Glutamatergic neuron (in vitro differentiated cells): ENCODE measurements at regions not wholly inside any gene's neighbourhood (a gene's known extent, or its start where the extent isn't known, plus 50 kb on each side); places are given as distances from the start of the nearest gene placed in this dataset.
"Not testable (repeated sequence)": the region's sequence is repeated elsewhere in the genome, so short reads cannot be mapped to it uniquely, and the experiment has no call there.

Source experiments
- DNase-seq: peaks from one replicate; pipeline ENCODE4 v3.0.0; 2022
- H3K27ac Mint-ChIP-seq: one replicate; pipeline ENCODE4 v1.8.0; 2020; ENCODE audit warnings: mild to moderate bottlenecking, mixed read lengths, inconsistent platforms; ENCODE audit not compliant: unreplicated experiment
- H3K27me3 Mint-ChIP-seq: one replicate; pipeline ENCODE4 v1.8.0; 2020; ENCODE audit warnings: mild to moderate bottlenecking, moderate library complexity, mixed read lengths, inconsistent platforms; ENCODE audit not compliant: unreplicated experiment
- H3K36me3 Mint-ChIP-seq: one replicate; pipeline ENCODE4 v1.8.0; 2020; ENCODE audit warnings: mild to moderate bottlenecking, mixed read lengths, inconsistent platforms; ENCODE audit not compliant: unreplicated experiment
- H3K4me1 Mint-ChIP-seq: one replicate; pipeline ENCODE4 v1.8.0; 2020; ENCODE audit warnings: mild to moderate bottlenecking, low read depth, mixed read lengths, inconsistent platforms; ENCODE audit not compliant: unreplicated experiment
- H3K4me3 Mint-ChIP-seq: one replicate; pipeline ENCODE4 v1.8.0; 2020; ENCODE audit warnings: mild to moderate bottlenecking, mixed read lengths, inconsistent platforms; ENCODE audit not compliant: unreplicated experiment
- H3K9me3 Mint-ChIP-seq: one replicate; pipeline ENCODE4 v1.8.0; 2020; ENCODE audit warnings: mild to moderate bottlenecking, moderate library complexity, mixed read lengths, inconsistent platforms; ENCODE audit not compliant: unreplicated experiment
- CTCF ChIP-seq: fragments of 200-600 bp; sonication (generic); IDR thresholded peaks from one replicate; pipeline ENCODE4 v1.5.0; 2021; ENCODE audit not compliant: partially characterized antibody, unreplicated experiment

- not testable (repeated sequence) for H3K9me3 Mint-ChIP-seq, H3K36me3 Mint-ChIP-seq, H3K27me3 Mint-ChIP-seq, H3K4me1 Mint-ChIP-seq, H3K4me3 Mint-ChIP-seq, DNase-seq, H3K27ac Mint-ChIP-seq
These were observed 116.2 kb upstream of the FAM20C start for GRCh38 chr7:76202-76601.

GRCh38 chr7:76829-77395, 115.5 kb upstream of the FAM20C start:
- H3K9me3 Mint-ChIP-seq, H3K27ac Mint-ChIP-seq, H3K4me3 Mint-ChIP-seq, DNase-seq, H3K27me3 Mint-ChIP-seq, H3K36me3 Mint-ChIP-seq: not testable (repeated sequence)
- peaks cover 12% of the 10 kb centered on the region for H3K4me1 Mint-ChIP-seq

DNA sequence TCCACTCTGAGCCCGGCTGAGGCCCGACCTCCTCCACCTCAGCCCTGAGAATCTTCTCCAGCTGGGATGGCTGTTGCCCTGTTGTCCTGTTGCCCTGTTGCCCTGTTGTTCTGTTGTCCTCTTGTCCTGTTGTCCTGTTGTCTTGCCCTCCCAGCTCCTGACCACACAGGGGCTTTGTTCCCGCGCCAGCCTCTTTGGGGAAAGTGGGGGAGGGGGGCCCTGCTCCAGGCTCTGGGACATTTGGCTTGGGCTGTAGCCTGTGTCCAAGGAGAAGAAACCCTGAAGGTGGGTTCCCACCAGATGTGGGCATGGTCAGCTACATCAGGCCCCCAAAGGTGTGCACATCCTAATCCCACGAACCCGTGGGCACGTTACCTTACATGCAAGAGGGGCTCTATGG, 113.5 kb upstream of the FAM20C start:
- not testable (repeated sequence) for H3K4me3 Mint-ChIP-seq, H3K36me3 Mint-ChIP-seq, DNase-seq, H3K27me3 Mint-ChIP-seq
- peaks cover 20% of the 10 kb centered on the region for H3K4me1 Mint-ChIP-seq
- peak overlapping the region; percentile 8 for H3K27ac Mint-ChIP-seq
- peaks cover 10% of the 10 kb centered on the region for H3K9me3 Mint-ChIP-seq

DNA sequence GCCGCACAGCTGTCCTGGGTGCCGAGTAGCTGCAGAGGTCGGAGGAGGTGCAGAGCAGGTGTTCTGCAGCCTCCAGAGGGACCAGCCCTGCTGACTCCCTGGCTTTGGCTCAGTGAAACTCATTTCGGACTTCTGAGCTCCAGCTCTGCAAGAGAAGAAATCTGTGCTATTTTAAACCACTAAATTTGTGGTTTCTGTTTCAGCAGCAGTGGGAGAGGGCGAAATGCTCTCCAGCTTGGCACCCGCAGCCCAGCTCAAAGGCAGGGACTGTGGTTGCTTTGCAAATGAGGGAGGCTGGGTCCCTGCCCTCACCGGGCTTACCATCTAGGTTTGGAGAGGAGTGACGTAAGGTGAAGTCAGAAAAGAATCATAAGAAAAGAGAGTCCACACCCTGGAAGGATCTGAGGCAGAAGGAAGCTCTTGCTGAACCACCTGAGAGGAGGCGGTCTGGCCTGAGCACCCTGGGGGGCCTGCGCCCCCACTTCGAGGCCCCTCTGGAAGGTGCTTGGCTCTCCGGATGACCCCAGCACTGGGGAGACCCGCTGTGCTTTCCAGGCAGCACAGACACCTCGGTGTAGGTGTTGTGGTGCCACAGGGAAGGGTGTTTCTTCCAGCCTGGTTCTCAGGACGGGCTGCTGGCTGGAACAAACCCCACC, 112.8 kb upstream of the FAM20C start:
- Mint-ChIP-seq H3K9me3 (peaks cover 10% of the 10 kb centered on the region), H3K4me3 (peak overlapping the region; percentile 30), H3K4me1 (peaks cover 20% of the 10 kb centered on the region)
- H3K36me3 Mint-ChIP-seq, DNase-seq, H3K27me3 Mint-ChIP-seq, H3K27ac Mint-ChIP-seq: not testable (repeated sequence)

- DNase-seq: no peak
- H3K4me3 Mint-ChIP-seq: no peak overlapping the region
- H3K4me1 Mint-ChIP-seq: peaks cover 20% of the 10 kb centered on the region
- peaks cover 14% of the 10 kb centered on the region for H3K9me3 Mint-ChIP-seq
- H3K27ac Mint-ChIP-seq: peak overlapping the region; percentile 7
- H3K27me3 Mint-ChIP-seq: peaks cover 10% of the 10 kb centered on the region
- TF ChIP-seq CTCF: no peak
- no peaks in the 10 kb centered on the region for H3K36me3 Mint-ChIP-seq
These were observed 111.9 kb upstream of the FAM20C start for GRCh38 chr7:80259-81067.

GRCh38 chr7:81068-81925, 111.1 kb upstream of the FAM20C start:
- DNase-seq: no peak
- Mint-ChIP-seq H3K27ac (peak overlapping the region; percentile 14), H3K4me3 (peak overlapping the region; percentile 17), H3K9me3 (peaks cover 14% of the 10 kb centered on the region), H3K27me3 (peaks cover 10% of the 10 kb centered on the region), H3K4me1 (peaks cover 20% of the 10 kb centered on the region), H3K36me3 (no peaks in the 10 kb centered on the region)
- no peak for TF ChIP-seq CTCF
